Right atrium auricular region (tissue), 2 donors: ENCODE measurements at regions not wholly inside any gene's neighbourhood (a gene's known extent, or its start where the extent isn't known, plus 50 kb on each side); places are given as distances from the start of the nearest gene placed in this dataset.

Experiments
- DNase-seq: peaks from one replicate; pipeline ENCODE4 v3.0.0-alpha.2; 2019; ENCODE audit warnings: low spot score
- H3K27ac ChIP-seq, 2 donors: fragments of 200-600 bp; sonication (generic); 1 replicate in 1 of 2; 2 replicates in 1 of 2; pipeline ENCODE4 v1.5.1; 2016 to 2019
- H3K27me3 ChIP-seq, 2 donors: fragments of 200-600 bp; sonication (generic); one replicate each; pipeline versions ENCODE4 v1.5.1 to v1.6.0; 2017 to 2019
- H3K36me3 ChIP-seq: fragments of 200-600 bp; sonication (generic); one replicate; pipeline ENCODE4 v1.5.1; 2016
- H3K4me1 ChIP-seq, 2 donors: fragments of 200-600 bp; sonication (generic); one replicate each; pipeline versions ENCODE4 v1.5.1 to v1.6.0; 2017 to 2019
- H3K4me3 ChIP-seq, 2 donors: fragments of 200-600 bp; sonication (generic); 1 replicate in 1 of 2; 2 replicates in 1 of 2; pipeline ENCODE4 v1.5.1; 2017 to 2019; ENCODE audit warnings: mild to moderate bottlenecking in 1 of 2, moderate library complexity in 1 of 2
- H3K9me3 ChIP-seq, 2 donors: fragments of 200-600 bp; sonication (generic); one replicate each; pipeline ENCODE4 v1.5.1; 2019
- TF ChIP-seq, protein P1 (sequence below), 2 donors: fragments of 200-600 bp; sonication (generic); IDR thresholded peaks; one replicate each; pipeline ENCODE4 v1.5.1; 2019; ENCODE audit warnings: antibody characterized with exemption in 2 of 2

DNA sequence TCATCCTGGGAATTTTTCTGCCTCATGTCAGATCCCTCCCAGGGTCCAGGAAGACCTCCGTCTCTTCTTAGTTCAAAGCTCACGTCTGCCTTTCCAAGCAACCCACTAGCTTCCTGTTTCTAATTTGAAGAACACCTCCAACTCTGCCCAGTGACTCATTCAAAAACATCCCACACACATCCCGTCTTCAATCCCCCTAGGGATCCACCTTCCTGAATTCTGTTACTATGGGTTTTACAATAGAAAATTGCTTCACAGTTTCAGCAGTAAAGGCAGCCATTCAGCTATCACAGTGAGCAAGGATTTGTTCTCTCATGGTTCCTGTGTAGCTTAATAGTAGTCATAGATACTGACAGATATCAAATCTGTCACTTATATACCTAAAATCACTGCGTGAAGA is 308.3 kb upstream of the CCDC54 start:
- no peaks in the 10 kb centered on the region for H3K27me3 ChIP-seq
- TF ChIP-seq, protein P1, sequence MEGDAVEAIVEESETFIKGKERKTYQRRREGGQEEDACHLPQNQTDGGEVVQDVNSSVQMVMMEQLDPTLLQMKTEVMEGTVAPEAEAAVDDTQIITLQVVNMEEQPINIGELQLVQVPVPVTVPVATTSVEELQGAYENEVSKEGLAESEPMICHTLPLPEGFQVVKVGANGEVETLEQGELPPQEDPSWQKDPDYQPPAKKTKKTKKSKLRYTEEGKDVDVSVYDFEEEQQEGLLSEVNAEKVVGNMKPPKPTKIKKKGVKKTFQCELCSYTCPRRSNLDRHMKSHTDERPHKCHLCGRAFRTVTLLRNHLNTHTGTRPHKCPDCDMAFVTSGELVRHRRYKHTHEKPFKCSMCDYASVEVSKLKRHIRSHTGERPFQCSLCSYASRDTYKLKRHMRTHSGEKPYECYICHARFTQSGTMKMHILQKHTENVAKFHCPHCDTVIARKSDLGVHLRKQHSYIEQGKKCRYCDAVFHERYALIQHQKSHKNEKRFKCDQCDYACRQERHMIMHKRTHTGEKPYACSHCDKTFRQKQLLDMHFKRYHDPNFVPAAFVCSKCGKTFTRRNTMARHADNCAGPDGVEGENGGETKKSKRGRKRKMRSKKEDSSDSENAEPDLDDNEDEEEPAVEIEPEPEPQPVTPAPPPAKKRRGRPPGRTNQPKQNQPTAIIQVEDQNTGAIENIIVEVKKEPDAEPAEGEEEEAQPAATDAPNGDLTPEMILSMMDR (IDR thresholded peaks at IDR 0.05) = no peak
- DNase-seq = no peak
- no peak overlapping the region for H3K4me3 ChIP-seq
- H3K36me3 ChIP-seq = no peaks in the 10 kb centered on the region
- no peaks in the 10 kb centered on the region for H3K9me3 ChIP-seq
- peaks cover 0 to 13% of the 10 kb centered on the region in 2 donors for H3K4me1 ChIP-seq
- no peak overlapping the region for H3K27ac ChIP-seq

DNA sequence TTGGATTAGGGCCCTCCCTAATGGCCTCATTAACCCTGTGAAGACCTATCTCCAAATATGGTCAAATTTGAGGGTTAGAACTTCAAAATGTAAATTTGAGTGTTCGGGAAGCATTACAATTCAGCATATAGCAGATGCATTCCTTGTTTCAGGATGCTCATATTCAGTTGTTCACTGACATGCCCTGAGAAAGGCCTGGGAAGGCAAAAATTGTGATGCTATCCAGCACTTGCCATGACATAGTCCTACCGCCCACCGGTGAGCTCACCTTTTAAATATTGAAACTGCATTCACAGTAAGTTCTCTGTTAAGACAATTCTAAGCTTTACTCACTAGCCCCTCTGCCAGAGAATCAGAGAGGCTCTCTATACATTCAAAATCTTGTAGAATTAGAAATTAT is 300.3 kb upstream of the CCDC54 start:
- no peak overlapping the region for H3K27ac ChIP-seq
- no peaks in the 10 kb centered on the region for H3K4me1 ChIP-seq
- H3K27me3 ChIP-seq = no peaks in the 10 kb centered on the region
- no peaks in the 10 kb centered on the region for H3K36me3 ChIP-seq
- no peak overlapping the region for H3K4me3 ChIP-seq
- no peaks in the 10 kb centered on the region for H3K9me3 ChIP-seq
- TF ChIP-seq, protein P1 (IDR thresholded peaks at IDR 0.05) = no peak
- DNase-seq = no peak

DNA sequence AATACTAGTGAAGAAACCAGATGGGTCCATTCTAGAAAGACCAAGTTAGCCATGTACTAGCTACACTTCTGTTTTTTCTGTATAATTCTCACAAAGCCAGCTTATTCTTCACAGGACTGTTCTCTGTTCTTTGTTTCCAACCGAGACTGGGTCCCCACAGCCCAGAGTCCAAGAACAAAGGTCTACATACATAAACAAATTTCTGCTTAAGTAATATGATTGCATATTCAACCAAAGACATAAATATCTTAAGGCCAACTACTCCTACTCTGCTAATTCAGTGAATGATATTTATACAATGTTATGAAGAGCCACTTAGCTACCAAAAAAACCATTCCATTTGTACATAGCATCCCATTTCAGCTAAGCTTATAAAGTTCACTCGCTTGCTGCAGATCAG is 299.8 kb upstream of the CCDC54 start:
- Histone ChIP-seq H3K4me1 (no peaks in the 10 kb centered on the region), H3K4me3 (no peak overlapping the region)
- DNase-seq = no peak

DNA sequence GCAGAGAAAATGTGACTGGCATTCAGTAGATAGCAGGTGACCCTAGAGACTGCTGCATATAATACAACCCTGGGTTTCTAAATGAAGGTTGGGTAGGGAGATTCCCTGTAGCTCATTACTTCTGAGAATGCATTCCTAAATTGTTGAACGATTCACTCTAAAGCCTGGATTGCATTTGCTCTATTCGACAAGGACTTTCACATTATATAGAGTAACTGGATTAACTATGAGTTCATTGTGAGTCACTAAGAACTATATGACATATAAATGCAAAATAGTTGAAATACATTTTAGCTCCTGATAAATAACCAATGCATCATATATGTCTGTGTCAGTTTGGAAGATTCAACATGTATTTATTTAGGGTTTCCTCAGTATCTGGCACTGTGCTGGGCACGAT is 294.7 kb upstream of the CCDC54 start:
- Histone ChIP-seq H3K27me3 (no peaks in the 10 kb centered on the region), H3K36me3 (no peaks in the 10 kb centered on the region), H3K4me1 (no peaks in the 10 kb centered on the region), H3K4me3 (no peak overlapping the region), H3K27ac (no peak overlapping the region), H3K9me3 (no peaks in the 10 kb centered on the region)
- TF ChIP-seq, protein P1 (IDR thresholded peaks at IDR 0.05) = no peak
- DNase-seq = no peak

More for the DNA sequence above, 299.8 kb upstream of the CCDC54 start:
- Histone ChIP-seq H3K9me3 (no peaks in the 10 kb centered on the region), H3K27me3 (no peaks in the 10 kb centered on the region), H3K27ac (no peak overlapping the region), H3K36me3 (no peaks in the 10 kb centered on the region)
- TF ChIP-seq, protein P1 (IDR thresholded peaks at IDR 0.05) = no peak

DNA sequence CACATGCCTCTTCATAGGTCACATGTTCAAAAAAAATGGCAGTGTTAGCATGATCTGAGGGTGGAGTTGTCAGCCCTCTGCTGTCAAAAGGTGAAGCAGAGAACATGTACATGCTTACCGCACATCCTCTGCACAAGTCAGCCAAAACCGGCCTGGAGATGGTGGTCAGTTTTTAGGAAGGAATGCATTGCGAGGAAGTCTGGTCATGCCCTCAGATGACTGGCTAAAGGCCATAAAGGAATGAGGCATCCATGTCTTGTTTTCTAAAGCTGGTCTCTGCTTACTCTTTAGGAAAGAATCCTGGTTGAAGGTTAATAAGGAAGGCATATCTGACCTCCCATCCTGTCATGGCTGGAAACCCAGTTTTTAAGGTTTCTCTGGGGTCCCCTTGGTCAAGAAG is 292.0 kb upstream of the CCDC54 start:
- Histone ChIP-seq H3K27me3 (no peaks in the 10 kb centered on the region), H3K9me3 (no peaks in the 10 kb centered on the region)
- TF ChIP-seq, protein P1 (IDR thresholded peaks at IDR 0.05) = no peak

DNA sequence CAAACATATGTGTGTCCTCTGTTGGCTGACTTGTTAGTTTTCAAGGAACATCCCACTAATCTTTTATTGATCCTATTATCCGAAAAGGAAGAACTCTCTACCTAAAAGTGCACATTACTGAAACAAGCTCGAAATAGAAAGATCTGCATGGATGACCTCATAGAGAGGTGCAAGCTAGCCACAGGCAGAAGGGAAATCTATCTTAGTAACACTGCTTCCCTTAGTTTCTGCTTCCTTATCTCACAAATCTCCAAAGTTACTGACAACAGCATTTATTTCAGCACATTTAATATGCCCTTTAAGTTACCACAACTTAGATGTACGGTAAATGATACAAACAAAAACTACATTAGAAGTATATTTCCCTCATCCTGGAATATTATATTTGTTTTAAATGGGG is 285.1 kb upstream of the CCDC54 start:
- Histone ChIP-seq H3K27me3 (no peaks in the 10 kb centered on the region), H3K36me3 (no peaks in the 10 kb centered on the region), H3K27ac (no peak overlapping the region), H3K4me3 (no peak overlapping the region), H3K9me3 (no peaks in the 10 kb centered on the region), H3K4me1 (no peaks in the 10 kb centered on the region)
- DNase-seq = no peak
- TF ChIP-seq, protein P1 (IDR thresholded peaks at IDR 0.05) = no peak

More for the DNA sequence above, 292.0 kb upstream of the CCDC54 start:
- H3K4me1 ChIP-seq = no peaks in the 10 kb centered on the region
- H3K27ac ChIP-seq = no peak overlapping the region
- no peak for DNase-seq
- no peak overlapping the region for H3K4me3 ChIP-seq
- H3K36me3 ChIP-seq = no peaks in the 10 kb centered on the region
